ENCODE measurements at regions not wholly inside any gene's neighbourhood (a gene's known extent, or its start where the extent isn't known, plus 50 kb on each side); places are given as distances from the start of the nearest gene placed in this dataset.

GRCh38 chr2:75428646-75429443, 131.9 kb downstream of the EVA1A start:
- TF ChIP-seq, protein P1, sequence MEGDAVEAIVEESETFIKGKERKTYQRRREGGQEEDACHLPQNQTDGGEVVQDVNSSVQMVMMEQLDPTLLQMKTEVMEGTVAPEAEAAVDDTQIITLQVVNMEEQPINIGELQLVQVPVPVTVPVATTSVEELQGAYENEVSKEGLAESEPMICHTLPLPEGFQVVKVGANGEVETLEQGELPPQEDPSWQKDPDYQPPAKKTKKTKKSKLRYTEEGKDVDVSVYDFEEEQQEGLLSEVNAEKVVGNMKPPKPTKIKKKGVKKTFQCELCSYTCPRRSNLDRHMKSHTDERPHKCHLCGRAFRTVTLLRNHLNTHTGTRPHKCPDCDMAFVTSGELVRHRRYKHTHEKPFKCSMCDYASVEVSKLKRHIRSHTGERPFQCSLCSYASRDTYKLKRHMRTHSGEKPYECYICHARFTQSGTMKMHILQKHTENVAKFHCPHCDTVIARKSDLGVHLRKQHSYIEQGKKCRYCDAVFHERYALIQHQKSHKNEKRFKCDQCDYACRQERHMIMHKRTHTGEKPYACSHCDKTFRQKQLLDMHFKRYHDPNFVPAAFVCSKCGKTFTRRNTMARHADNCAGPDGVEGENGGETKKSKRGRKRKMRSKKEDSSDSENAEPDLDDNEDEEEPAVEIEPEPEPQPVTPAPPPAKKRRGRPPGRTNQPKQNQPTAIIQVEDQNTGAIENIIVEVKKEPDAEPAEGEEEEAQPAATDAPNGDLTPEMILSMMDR (IDR thresholded peaks at IDR 0.05; ENCODE audit: low read depth, low read length), result 0 out of 2 replicates have a peak, but pooled peaks have one; percentile 11
- TF ChIP-seq EZH2phosphoT487 (IDR thresholded peaks at IDR 0.05; ENCODE audit: low read depth), result no peak

Measured in OCI-LY3 (cell line).